Endodermal cell (in vitro differentiated cells): ENCODE measurements at regions not wholly inside any gene's neighbourhood (a gene's known extent, or its start where the extent isn't known, plus 50 kb on each side); places are given as distances from the start of the nearest gene placed in this dataset.

ENCODE experiments used
- DNase-seq: peaks from one replicate; pipeline ENCODE4 v3.0.0-alpha.2; 2017
- H3K27ac ChIP-seq: 2 replicates; pipeline ENCODE4 v1.5.1; 2013; ENCODE audit warnings: mild to moderate bottlenecking, low read depth, low read length, moderate library complexity
- H3K27me3 ChIP-seq: 2 replicates; pipeline ENCODE4 v1.6.1; 2013; ENCODE audit warnings: mild to moderate bottlenecking, low read length, moderate library complexity; ENCODE audit not compliant: insufficient read depth, control insufficient read depth, poor library complexity, severe bottlenecking
- H3K36me3 ChIP-seq: 2 replicates; pipeline ENCODE4 v1.7.0; 2013; ENCODE audit warnings: mild to moderate bottlenecking, low read length, moderate library complexity; ENCODE audit not compliant: control insufficient read depth, insufficient read depth
- H3K4me1 ChIP-seq: one replicate; pipeline ENCODE4 v1.7.0; 2013; ENCODE audit warnings: low read length; ENCODE audit not compliant: control insufficient read depth, insufficient read depth
- H3K4me3 ChIP-seq: 2 replicates; pipeline ENCODE4 v1.5.1; 2013; ENCODE audit warnings: mild to moderate bottlenecking, low read length, moderate library complexity
- H3K9ac ChIP-seq: 2 replicates; pipeline ENCODE4 v1.6.1; 2013; ENCODE audit warnings: mild to moderate bottlenecking, low read length, moderate library complexity; ENCODE audit not compliant: poor library complexity, severe bottlenecking; ENCODE audit errors: extremely low read depth
- H3K9me3 ChIP-seq: 2 replicates; pipeline ENCODE4 v1.6.1; 2013; ENCODE audit warnings: mild to moderate bottlenecking, low read length, moderate library complexity; ENCODE audit not compliant: control insufficient read depth
- H3K27ac Mint-ChIP-seq: 2 replicates; pipeline ENCODE4 v1.8.0; 2020; ENCODE audit warnings: mixed read lengths
- H3K27me3 Mint-ChIP-seq: 2 replicates; pipeline ENCODE4 v1.8.0; 2021; ENCODE audit warnings: mild to moderate bottlenecking, mixed read lengths; ENCODE audit not compliant: insufficient read depth
- H3K36me3 Mint-ChIP-seq: 2 replicates; pipeline ENCODE4 v1.8.0; 2020; ENCODE audit warnings: low read depth, mixed read lengths
- H3K4me1 Mint-ChIP-seq: 2 replicates; pipeline ENCODE4 v1.8.0; 2020; ENCODE audit warnings: mixed read lengths
- H3K4me3 Mint-ChIP-seq: 2 replicates; pipeline ENCODE4 v1.8.0; 2020; ENCODE audit warnings: mild to moderate bottlenecking, moderate library complexity, mixed read lengths
- H3K9me3 Mint-ChIP-seq: 2 replicates; pipeline ENCODE4 v1.8.0; 2020; ENCODE audit warnings: mild to moderate bottlenecking, mixed read lengths
- WGBS, 2 experiments: methylation state at CpG; one replicate each; pipeline versions ENCODE4 v1.1.5 to v1.1.7; 2013; ENCODE audit warnings: missing lambda C conversion rate in 2 of 2, mixed read lengths in 1 of 2; ENCODE audit not compliant: insufficient coverage in 1 of 2, insufficient read length in 1 of 2; 5-methylcytosine and 5-hydroxymethylcytosine counted together
- TF ChIP-seq, protein P1 (sequence below): fragments of 200-600 bp; sonication (generic); conservative IDR thresholded peaks from 2 replicates; pipeline ENCODE4 v1.5.0; 2021; ENCODE audit warnings: antibody characterized with exemption, mild to moderate bottlenecking

GRCh38 chr2:150141226-150142001 is 346.1 kb downstream of the RND3 start:
- Histone ChIP-seq H3K9ac (no peak overlapping the region), H3K27ac (no peak overlapping the region)

GRCh38 chr2:150140777-150141176 is 346.7 kb downstream of the RND3 start:
- Histone ChIP-seq H3K27me3 (no peaks in the 10 kb centered on the region), H3K9ac (no peak overlapping the region), H3K4me1 (no peaks in the 10 kb centered on the region), H3K27ac (no peak overlapping the region), H3K4me3 (no peak overlapping the region), H3K36me3 (no peaks in the 10 kb centered on the region), H3K9me3 (peaks cover 2% of the 10 kb centered on the region)
- no peaks in the 10 kb centered on the region for H3K36me3 Mint-ChIP-seq
- TF ChIP-seq, protein P1, sequence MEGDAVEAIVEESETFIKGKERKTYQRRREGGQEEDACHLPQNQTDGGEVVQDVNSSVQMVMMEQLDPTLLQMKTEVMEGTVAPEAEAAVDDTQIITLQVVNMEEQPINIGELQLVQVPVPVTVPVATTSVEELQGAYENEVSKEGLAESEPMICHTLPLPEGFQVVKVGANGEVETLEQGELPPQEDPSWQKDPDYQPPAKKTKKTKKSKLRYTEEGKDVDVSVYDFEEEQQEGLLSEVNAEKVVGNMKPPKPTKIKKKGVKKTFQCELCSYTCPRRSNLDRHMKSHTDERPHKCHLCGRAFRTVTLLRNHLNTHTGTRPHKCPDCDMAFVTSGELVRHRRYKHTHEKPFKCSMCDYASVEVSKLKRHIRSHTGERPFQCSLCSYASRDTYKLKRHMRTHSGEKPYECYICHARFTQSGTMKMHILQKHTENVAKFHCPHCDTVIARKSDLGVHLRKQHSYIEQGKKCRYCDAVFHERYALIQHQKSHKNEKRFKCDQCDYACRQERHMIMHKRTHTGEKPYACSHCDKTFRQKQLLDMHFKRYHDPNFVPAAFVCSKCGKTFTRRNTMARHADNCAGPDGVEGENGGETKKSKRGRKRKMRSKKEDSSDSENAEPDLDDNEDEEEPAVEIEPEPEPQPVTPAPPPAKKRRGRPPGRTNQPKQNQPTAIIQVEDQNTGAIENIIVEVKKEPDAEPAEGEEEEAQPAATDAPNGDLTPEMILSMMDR: no peak
- no peak overlapping the region for H3K27ac Mint-ChIP-seq
- peaks cover 2% of the 10 kb centered on the region for H3K9me3 Mint-ChIP-seq
- H3K4me1 Mint-ChIP-seq: peaks cover 13% of the 10 kb centered on the region
- WGBS, 2 experiments: 83% methylated on average over 1 of the region's 1 CpG; no CpG with 5 or more reads in 1 of the 2 experiments
- DNase-seq: no peak
- H3K27me3 Mint-ChIP-seq: peaks cover 8% of the 10 kb centered on the region
- no peak overlapping the region for H3K4me3 Mint-ChIP-seq

More at GRCh38 chr2:150141226-150142001, 346.1 kb downstream of the RND3 start:
- H3K36me3 ChIP-seq: no peaks in the 10 kb centered on the region
- peaks cover 8% of the 10 kb centered on the region for H3K9me3 ChIP-seq
- H3K36me3 Mint-ChIP-seq: peaks cover 2% of the 10 kb centered on the region
- TF ChIP-seq, protein P1: no peak
- H3K9me3 Mint-ChIP-seq: peaks cover 9% of the 10 kb centered on the region
- no peak overlapping the region for H3K4me3 Mint-ChIP-seq
- peaks cover 8% of the 10 kb centered on the region for H3K27me3 Mint-ChIP-seq
- H3K4me1 ChIP-seq: no peaks in the 10 kb centered on the region
- H3K4me1 Mint-ChIP-seq: peaks cover 13% of the 10 kb centered on the region
- no peak overlapping the region for H3K4me3 ChIP-seq
- WGBS, 2 experiments: 68% methylated on average over 4 of the region's 4 CpGs
- no peak for DNase-seq
- H3K27ac Mint-ChIP-seq: no peak overlapping the region
- H3K27me3 ChIP-seq: no peaks in the 10 kb centered on the region

- peaks cover 13% of the 10 kb centered on the region for H3K4me1 Mint-ChIP-seq
- H3K36me3 Mint-ChIP-seq: no peaks in the 10 kb centered on the region
- TF ChIP-seq, protein P1: no peak
These were observed 348.9 kb downstream of the RND3 start for GRCh38 chr2:150138587-150138986.

More at GRCh38 chr2:150138587-150138986, 348.9 kb downstream of the RND3 start:
- 93 to 97% methylated on average over 4 of the region's 4 CpGs for WGBS, 2 experiments
- Histone ChIP-seq H3K4me1 (no peaks in the 10 kb centered on the region), H3K9me3 (no peaks in the 10 kb centered on the region), H3K27ac (no peak overlapping the region), H3K9ac (no peak overlapping the region), H3K4me3 (no peak overlapping the region), H3K36me3 (no peaks in the 10 kb centered on the region), H3K27me3 (no peaks in the 10 kb centered on the region)
- H3K27ac Mint-ChIP-seq: no peak overlapping the region
- peaks cover 8% of the 10 kb centered on the region for H3K27me3 Mint-ChIP-seq
- H3K4me3 Mint-ChIP-seq: no peak overlapping the region
- H3K9me3 Mint-ChIP-seq: no peaks in the 10 kb centered on the region
- no peak for DNase-seq
